ENCODE measurements at regions not wholly inside any gene's neighbourhood (a gene's known extent, or its start where the extent isn't known, plus 50 kb on each side); places are given as distances from the start of the nearest gene placed in this dataset.

GRCh38 chr11:34773211-34773610 lies 143.0 kb downstream of the APIP start:
- ChIA-PET POLR2A (interaction anchor here (1.0 kb wide), 1 partner anchor 172 kb away, joined by 3 read pairs; no protein-coding TSS in a partner anchor), CTCF (ENCODE audit: low intra/inter-chr PET ratio, low total read pairs) (no interaction called here)
- H4K20me1 ChIP-seq (ENCODE audit: insufficient read depth, low read length): no peaks in the 10 kb centered on the region
- FAIRE-seq (no peak), DNase-seq (ENCODE audit: low spot score) (no peak), ATAC-seq (no peak)
- no peak for TF ChIP-seq ZBTB1 (CRISPR knock-in tag; IDR thresholded peaks at IDR 0.05; ENCODE audit: borderline replicate concordance)
- TF ChIP-seq ZBTB3 (CRISPR knock-in tag; IDR thresholded peaks at IDR 0.05; ENCODE audit: borderline replicate concordance, low read depth): no peak
- no peak for TF ChIP-seq ZNF577 (CRISPR knock-in tag; IDR thresholded peaks at IDR 0.05; ENCODE audit: borderline replicate concordance, low read depth)
- TF ChIP-seq ZNF7 (CRISPR knock-in tag; IDR thresholded peaks at IDR 0.05): no peak
- no peak for TF ChIP-seq ZHX2 (IDR thresholded peaks at IDR 0.05; ENCODE audit: low read depth)
- TF ChIP-seq ZHX2 (CRISPR knock-in tag; IDR thresholded peaks at IDR 0.05; ENCODE audit: borderline replicate concordance): no peak
- no peak for TF ChIP-seq MXI1 (IDR thresholded peaks at IDR 0.05; ENCODE audit: borderline replicate concordance, low read depth, low read length)
- TF ChIP-seq AGO1 (IDR thresholded peaks at IDR 0.05; ENCODE audit: low read depth, low read length, poor library complexity, severe bottlenecking): no peak
- H3K9me3 ChIP-seq (ENCODE audit: low read length): no peaks in the 10 kb centered on the region
- 100% methylated on average over 1 of the region's 1 CpG for WGBS (ENCODE audit: low lambda C conversion rate)
- no peaks in the 10 kb centered on the region; the same call in 1 of the 2 replicates for H3K4me1 ChIP-seq (ENCODE audit: insufficient read depth, low read length)
- no peak overlapping the region for H3K4me3 ChIP-seq (replicated peaks in 1 of 3; ENCODE audit: insufficient read depth in 1 of 3, low read depth in 2 of 3, low read length in 3 of 3)
- intact Hi-C loops (cut with micrococcal nuclease; ENCODE audit: unreplicated experiment) (no loop called here), in situ Hi-C loops (cut with HindIII; ENCODE audit: extremely low pct_ligation_motif_present, low pct_unique_long_range_greater_than_20kb) (no loop called here)
- no peak overlapping the region for H2AFZ ChIP-seq (ENCODE audit: low read length)
- H3K27me3 ChIP-seq (ENCODE audit: control insufficient read depth in 1 of 2, insufficient read depth in 2 of 2, low read length in 2 of 2): no peaks in the 10 kb centered on the region; a peak in 1 of 5 replicates
- BruUV-seq (replicated peaks): no TSS peak
- no peak overlapping the region for H3K4me2 ChIP-seq (ENCODE audit: low read depth, low read length)
- no peak overlapping the region for H3K27ac ChIP-seq (ENCODE audit: extremely low read length, insufficient read depth, low read length)
- H3K36me3 ChIP-seq (replicated peaks in 1 of 2; ENCODE audit: control insufficient read depth in 1 of 2, insufficient read depth in 2 of 2, low read length in 2 of 2): no peaks in the 10 kb centered on the region
- H3K9ac ChIP-seq (ENCODE audit: insufficient read depth, low read depth, low read length): no peak overlapping the region
- H3K79me2 ChIP-seq (ENCODE audit: insufficient read depth, low read length): no peaks in the 10 kb centered on the region
